WI38 (cell line): ENCODE measurements at regions not wholly inside any gene's neighbourhood (a gene's known extent, or its start where the extent isn't known, plus 50 kb on each side); places are given as distances from the start of the nearest gene placed in this dataset.

ENCODE experiments used
- H3K4me3 ChIP-seq: 2 replicates; pipeline ENCODE4 v1.5.1; 2011; ENCODE audit warnings: low read depth, mild to moderate bottlenecking, control low read depth, low read length
- TF ChIP-seq, protein P1 (sequence below): IDR thresholded peaks from 2 replicates; pipeline ENCODE4 v1.5.1; 2012; ENCODE audit warnings: low read depth, mild to moderate bottlenecking, control low read depth, low read length

DNA sequence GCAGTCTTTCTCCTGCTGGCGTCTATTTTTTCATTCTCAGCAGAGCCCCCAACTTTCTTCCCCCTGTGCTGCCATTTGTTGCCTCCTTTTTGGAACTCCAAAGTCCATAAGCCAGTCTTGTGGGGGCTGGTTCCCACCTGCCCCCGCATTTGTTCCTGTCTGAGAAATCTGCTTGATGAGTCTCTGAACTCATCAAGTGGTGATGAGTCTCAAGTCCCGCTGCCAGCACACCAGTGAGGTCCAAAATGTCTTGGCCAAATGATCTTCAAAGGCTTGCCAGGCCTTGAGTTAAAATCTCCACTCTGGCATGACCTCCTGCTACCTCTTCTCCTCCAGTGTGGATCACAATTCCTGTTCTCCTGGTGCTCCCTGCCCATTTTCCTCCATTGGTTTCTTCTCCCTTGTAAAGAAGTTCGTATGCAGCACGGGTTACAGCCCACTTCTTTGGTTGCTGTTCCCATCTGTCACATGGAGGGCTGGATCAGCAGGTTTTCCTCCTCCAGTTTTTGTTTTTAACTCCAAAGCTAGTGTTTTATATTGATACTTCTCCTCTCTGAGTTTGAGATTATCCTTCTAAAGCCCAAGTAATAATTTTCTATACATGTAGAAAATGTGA is 72.7 kb upstream of the LIMCH1 start:
- TF ChIP-seq, protein P1, sequence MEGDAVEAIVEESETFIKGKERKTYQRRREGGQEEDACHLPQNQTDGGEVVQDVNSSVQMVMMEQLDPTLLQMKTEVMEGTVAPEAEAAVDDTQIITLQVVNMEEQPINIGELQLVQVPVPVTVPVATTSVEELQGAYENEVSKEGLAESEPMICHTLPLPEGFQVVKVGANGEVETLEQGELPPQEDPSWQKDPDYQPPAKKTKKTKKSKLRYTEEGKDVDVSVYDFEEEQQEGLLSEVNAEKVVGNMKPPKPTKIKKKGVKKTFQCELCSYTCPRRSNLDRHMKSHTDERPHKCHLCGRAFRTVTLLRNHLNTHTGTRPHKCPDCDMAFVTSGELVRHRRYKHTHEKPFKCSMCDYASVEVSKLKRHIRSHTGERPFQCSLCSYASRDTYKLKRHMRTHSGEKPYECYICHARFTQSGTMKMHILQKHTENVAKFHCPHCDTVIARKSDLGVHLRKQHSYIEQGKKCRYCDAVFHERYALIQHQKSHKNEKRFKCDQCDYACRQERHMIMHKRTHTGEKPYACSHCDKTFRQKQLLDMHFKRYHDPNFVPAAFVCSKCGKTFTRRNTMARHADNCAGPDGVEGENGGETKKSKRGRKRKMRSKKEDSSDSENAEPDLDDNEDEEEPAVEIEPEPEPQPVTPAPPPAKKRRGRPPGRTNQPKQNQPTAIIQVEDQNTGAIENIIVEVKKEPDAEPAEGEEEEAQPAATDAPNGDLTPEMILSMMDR: no peak
- H3K4me3 ChIP-seq: no peak overlapping the region

GRCh38 chr4:41466249-41466648 is 71.7 kb upstream of the LIMCH1 start:
- H3K4me3 ChIP-seq: no peak overlapping the region
- TF ChIP-seq, protein P1: no peak

DNA sequence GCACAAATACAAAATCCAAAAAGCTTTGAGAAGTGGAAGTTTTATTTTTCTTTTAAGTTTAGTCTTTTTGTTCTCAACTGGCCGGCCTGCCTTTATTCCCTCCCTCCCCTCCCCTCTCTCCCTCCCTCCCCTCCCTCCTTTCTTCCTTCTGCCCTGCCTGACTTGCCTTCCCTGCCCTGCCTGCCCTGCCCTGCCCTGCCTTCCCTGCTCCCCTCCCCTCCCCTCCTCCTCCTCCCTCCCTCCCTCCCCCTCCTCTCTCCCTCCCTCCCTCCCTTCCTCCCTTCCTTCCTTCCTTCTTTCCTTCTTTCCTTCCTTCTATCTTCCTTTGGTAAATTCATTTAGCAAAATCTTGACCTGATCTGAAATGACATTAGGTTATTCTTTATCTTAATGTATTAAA is 69.8 kb upstream of the LIMCH1 start:
- TF ChIP-seq, protein P1: no peak

DNA sequence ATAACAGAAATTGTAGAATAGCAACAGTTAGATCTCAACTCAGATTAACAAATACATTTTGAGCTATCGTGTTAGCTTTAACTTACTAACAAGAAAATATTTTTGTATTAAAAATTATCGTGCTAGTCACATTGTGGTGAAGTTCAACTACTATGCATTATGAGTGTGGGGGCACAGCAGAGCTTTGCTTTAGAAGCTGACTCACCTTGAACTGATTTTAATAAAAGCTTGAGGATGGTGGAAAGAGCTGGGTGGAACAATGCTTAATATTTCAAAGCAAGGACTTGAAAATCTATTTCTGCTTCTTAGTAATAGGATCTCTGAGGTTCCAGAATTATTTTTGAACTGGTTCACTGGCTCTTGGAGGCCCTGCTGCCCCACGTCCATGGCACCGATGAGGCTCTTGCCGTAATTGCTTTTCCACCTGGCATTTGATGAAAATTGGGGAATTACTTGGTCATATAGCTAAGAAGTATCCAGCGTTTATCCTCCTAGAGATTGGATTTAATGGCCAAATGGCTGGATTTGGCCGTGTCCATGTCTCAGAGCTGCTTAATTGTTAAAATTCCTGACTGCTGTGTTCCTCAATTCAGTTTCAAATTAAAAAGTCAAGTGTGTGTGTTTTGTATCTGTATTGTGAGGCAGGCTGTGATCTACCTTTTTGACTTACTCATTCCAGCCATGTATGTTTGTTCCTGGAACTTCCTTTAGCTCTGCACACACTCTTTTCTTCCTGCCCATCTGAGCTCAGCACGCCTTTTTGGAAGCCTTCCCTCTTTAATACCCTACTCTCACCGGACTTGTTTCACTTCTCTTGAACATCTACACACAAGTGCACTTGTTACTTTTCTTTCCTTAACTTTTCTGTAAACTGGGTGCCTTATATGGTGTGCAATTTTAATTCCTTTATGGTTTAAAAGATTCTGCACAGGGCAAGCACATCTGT is 66.6 kb upstream of the LIMCH1 start:
- no peak overlapping the region for H3K4me3 ChIP-seq

More for the DNA sequence above, 69.8 kb upstream of the LIMCH1 start:
- no peak overlapping the region for H3K4me3 ChIP-seq

DNA sequence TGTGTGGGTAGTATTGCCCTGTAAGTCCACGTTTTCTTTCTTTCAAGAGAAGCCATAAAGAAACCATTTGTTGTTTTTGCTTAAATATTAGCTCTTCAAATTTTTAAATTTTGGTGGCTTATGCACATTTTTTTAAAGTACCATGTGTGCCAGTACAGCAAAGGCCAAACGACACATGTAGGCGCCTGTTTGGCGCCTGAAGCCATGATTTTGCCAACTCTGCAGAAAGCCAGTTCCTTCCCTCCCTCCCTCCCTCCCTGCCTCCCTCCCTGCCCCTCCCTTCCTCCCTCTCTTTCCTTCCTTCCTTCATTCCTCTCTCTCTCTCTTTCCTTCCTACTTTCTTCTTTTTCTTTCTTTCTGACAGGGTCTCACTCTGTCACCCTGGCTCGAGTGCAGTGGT is 65.9 kb upstream of the LIMCH1 start:
- TF ChIP-seq, protein P1: no peak
- no peak overlapping the region for H3K4me3 ChIP-seq

More for the DNA sequence above, 66.6 kb upstream of the LIMCH1 start:
- TF ChIP-seq, protein P1: no peak

DNA sequence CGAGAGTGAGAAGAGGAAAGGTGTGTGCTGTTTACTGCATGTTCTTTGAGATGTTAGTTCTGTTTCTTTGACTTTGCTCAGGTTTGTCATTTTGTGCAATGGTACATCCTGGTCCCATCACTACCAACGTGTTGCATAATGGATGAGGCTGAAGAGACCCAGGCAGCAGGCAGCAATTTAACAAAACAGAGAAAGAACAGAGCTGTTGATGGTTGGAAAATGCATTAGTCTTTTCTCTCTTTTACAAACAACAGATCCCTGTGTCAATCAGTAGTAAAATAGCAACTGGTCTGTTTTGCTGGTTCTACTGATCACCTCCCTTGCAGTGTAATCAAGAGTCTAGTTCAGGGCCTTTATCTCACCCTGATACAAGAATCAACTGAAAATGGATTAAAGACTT is 64.8 kb upstream of the LIMCH1 start:
- TF ChIP-seq, protein P1: no peak
- no peak overlapping the region for H3K4me3 ChIP-seq

- no peak overlapping the region for H3K4me3 ChIP-seq
- TF ChIP-seq, protein P1: no peak
These were observed 62.6 kb upstream of the LIMCH1 start for GRCh38 chr4:41475402-41475801.
